GM12878 (cell line): ENCODE measurements at regions not wholly inside any gene's neighbourhood (a gene's known extent, or its start where the extent isn't known, plus 50 kb on each side); places are given as distances from the start of the nearest gene placed in this dataset. TPM values are rescaled to one million over a fixed set of nuclear protein-coding genes. Genes with fewer than 3 reads are reported as not detected.
"Not testable (repeated sequence)": the region's sequence is repeated elsewhere in the genome, so short reads cannot be mapped to it uniquely, and the experiment has no call there.

ENCODE experiments used
- ATAC-seq: fragments of 200-7000 bp; cut with Tn5 transposase; 3 replicates; pipeline ENCODE4 v1.9.1; 2020; ENCODE audit warnings: mild to moderate bottlenecking, moderate library complexity
- BruUV-seq: library from RNA; stranded (reverse); fragments of 400-500 nt; replicated peaks from 2 replicates; lab custom pipeline; 2021; lab: Mats Ljungman, UMichigan
- CTCF ChIA-PET: fragments of 300-600 bp; sonication (Branson Sonifier 250); formaldehyde crosslinking; extraction: SDS; loops from one replicate; lab custom pipeline; 2021; ENCODE audit warnings: inconsistent platforms; lab: Yijun Ruan, JAX
- POLR2A ChIA-PET: fragments of 350-600 bp; formaldehyde crosslinking; extraction: SDS; loops from one replicate; lab custom pipeline; 2021; ENCODE audit warnings: inconsistent platforms; lab: Charles Lee
- RAD21 ChIA-PET: fragments of 300-600 bp; sonication (Branson Sonifier 250); formaldehyde crosslinking; loops from one replicate; lab custom pipeline; 2023; ENCODE audit warnings: antibody characterized with exemption; ENCODE audit not compliant: unreplicated experiment; lab: Charles Lee
- SMC1A ChIA-PET: fragments of 300-600 bp; sonication (Branson Sonifier 250); formaldehyde crosslinking; loops from one replicate; lab custom pipeline; 2023; ENCODE audit not compliant: unreplicated experiment, uncharacterized antibody; lab: Charles Lee
- DNase-seq: peaks from one replicate; pipeline ENCODE4 v3.0.0-alpha.2; 2011; ENCODE audit warnings: low read depth, low spot score
- FAIRE-seq: peaks from 3 replicates; lab custom pipeline; 2011; peaks lifted over from hg19 to GRCh38; lab: Jason Lieb, UNC
- H2AFZ ChIP-seq: 2 replicates; pipeline ENCODE4 v1.6.0; 2011; ENCODE audit warnings: low read depth, low read length, control low read depth; ENCODE audit not compliant: control insufficient read depth
- H3K27ac ChIP-seq: 2 replicates; pipeline ENCODE4 v1.5.1; 2011; ENCODE audit warnings: control low read depth; ENCODE audit not compliant: control insufficient read depth, insufficient read depth
- H3K27me3 ChIP-seq, 2 experiments: replicated peaks in 1 of 2; 2 replicates each; pipeline versions ENCODE4 v1.6.0 to v1.6.1; 2011; ENCODE audit warnings: low read length in 1 of 2; ENCODE audit not compliant: control insufficient read depth in 2 of 2, insufficient read depth in 2 of 2
- H3K36me3 ChIP-seq, 2 experiments: 2 replicates each; pipeline ENCODE4 v1.5.1; 2011; ENCODE audit warnings: low read length in 1 of 2; ENCODE audit not compliant: control insufficient read depth in 2 of 2, insufficient read depth in 2 of 2
- H3K4me1 ChIP-seq: 2 replicates; pipeline ENCODE4 v1.6.1; 2011; ENCODE audit warnings: mild to moderate bottlenecking, low read length, moderate library complexity, mixed read lengths; ENCODE audit not compliant: control insufficient read depth, insufficient read depth
- H3K4me2 ChIP-seq: 2 replicates; pipeline ENCODE4 v1.6.0; 2011; ENCODE audit warnings: control low read depth; ENCODE audit not compliant: control insufficient read depth, insufficient read depth
- H3K4me3 ChIP-seq: fragments of 200-600 bp; sonication (generic); 2 replicates; pipeline ENCODE4 v1.5.1; 2016
- H3K79me2 ChIP-seq: 2 replicates; pipeline ENCODE4 v1.6.0; 2011; ENCODE audit warnings: low read length; ENCODE audit not compliant: control insufficient read depth, insufficient read depth
- H3K9ac ChIP-seq: 2 replicates; pipeline ENCODE4 v1.8.0; 2011; ENCODE audit warnings: low read length, control low read depth, mixed read lengths; ENCODE audit not compliant: control insufficient read depth, insufficient read depth
- H3K9me3 ChIP-seq: replicated peaks from 3 replicates; pipeline ENCODE4 v1.5.1; 2011; ENCODE audit warnings: mild to moderate bottlenecking, low read length; ENCODE audit not compliant: control insufficient read depth, insufficient read depth
- H4K20me1 ChIP-seq: 2 replicates; pipeline ENCODE4 v1.6.0; 2011; ENCODE audit not compliant: control insufficient read depth, insufficient read depth
- WGBS: methylation state at CpG from one replicate; pipeline ENCODE4 v1.1.6; 2016; ENCODE audit warnings: low lambda C conversion rate; ENCODE audit not compliant: insufficient replicate concordance, insufficient coverage; ENCODE audit errors: missing lambda C conversion rate; 5-methylcytosine and 5-hydroxymethylcytosine counted together
- in situ Hi-C: fragments of 300-500 bp; cut with MboI; formaldehyde crosslinking; loops from 9 replicates; pipeline ENCODE4 v1.14.3; 2018; ENCODE audit warnings: mixed read lengths
- intact Hi-C: fragments of 100-400 bp; cut with micrococcal nuclease; formaldehyde crosslinking; loops from one replicate; pipeline ENCODE4 v1.14.2; 2022; ENCODE audit not compliant: unreplicated experiment
- small RNA-seq: library from RNA; depleted of rRNA; stranded (forward); fragments of <200 nt; gene quantifications from one replicate; pipeline ENCODE3, GENCODE V24; 2014

DNA sequence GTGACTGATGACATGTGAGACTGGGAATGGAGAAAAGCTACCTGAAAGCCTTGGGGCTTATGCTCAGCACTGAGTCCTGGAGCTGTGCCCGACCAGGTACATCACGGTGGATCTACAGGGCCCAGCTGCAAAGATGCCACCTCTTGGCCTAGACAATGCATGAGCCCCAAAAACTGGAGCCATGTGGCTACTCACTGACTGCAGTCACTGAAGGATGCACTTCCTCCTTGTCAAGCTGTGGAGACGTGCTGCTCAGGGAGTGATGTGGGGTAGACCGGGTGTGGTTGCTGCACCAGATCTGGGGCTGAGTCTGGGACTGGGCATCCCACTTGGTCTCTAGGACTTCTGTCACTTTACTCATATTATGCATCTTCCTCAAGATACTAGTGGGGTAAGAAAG lies 55.8 kb upstream of the FCGR1A start:
- H4K20me1 ChIP-seq, ATAC-seq, H3K9ac ChIP-seq, BruUV-seq, H3K4me2 ChIP-seq, H3K36me3 ChIP-seq, H2AFZ ChIP-seq, H3K9me3 ChIP-seq, intact Hi-C loops, H3K27ac ChIP-seq, H3K4me1 ChIP-seq, DNase-seq, H3K79me2 ChIP-seq, SMC1A ChIA-PET, in situ Hi-C loops, RAD21 ChIA-PET, H3K4me3 ChIP-seq, POLR2A ChIA-PET, CTCF ChIA-PET, FAIRE-seq, H3K27me3 ChIP-seq: not testable (repeated sequence)
- WGBS = 12% methylated on average over 2 of the region's 4 CpGs

DNA sequence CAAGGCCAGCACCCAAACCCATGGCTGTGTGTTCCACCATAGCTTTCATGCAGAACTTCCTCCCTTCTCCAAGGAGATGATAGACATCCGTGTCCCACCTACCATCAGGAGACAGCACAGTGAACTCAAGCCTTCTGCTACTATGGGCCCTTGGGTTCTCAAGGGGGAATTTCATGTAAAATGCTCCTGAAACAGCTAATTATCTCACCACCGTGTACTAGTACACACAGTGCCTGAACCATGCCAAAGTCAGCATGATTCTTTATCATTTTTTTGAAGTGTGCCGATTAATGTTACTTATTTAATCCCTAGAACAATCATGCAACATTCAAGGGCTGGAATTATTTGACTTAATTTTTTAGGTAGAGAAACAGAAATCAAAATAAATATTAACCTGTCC lies 53.9 kb upstream of the FCGR1A start:
- not testable (repeated sequence) for FAIRE-seq, BruUV-seq

More for the DNA sequence above, 53.9 kb upstream of the FCGR1A start:
- WGBS = no CpG with 5 or more reads among the region's 3 CpGs
- H3K4me2 ChIP-seq, DNase-seq, POLR2A ChIA-PET, H3K27me3 ChIP-seq, H3K4me3 ChIP-seq, H3K79me2 ChIP-seq, CTCF ChIA-PET, H3K36me3 ChIP-seq, H3K27ac ChIP-seq, in situ Hi-C loops, SMC1A ChIA-PET, H3K9me3 ChIP-seq, H3K9ac ChIP-seq, H3K4me1 ChIP-seq, H4K20me1 ChIP-seq, intact Hi-C loops, ATAC-seq, RAD21 ChIA-PET, H2AFZ ChIP-seq: not testable (repeated sequence)

Small RNAs in the stretch of these regions (small RNA-seq; reads per million reads assigned to genes)
- gene RF00003 (14.6 reads per million, percentile 96 among the genes with 10 or more reads in this experiment), gene RNU1-68P (not detected)
